OCI-LY3 (cell line): ENCODE measurements at regions not wholly inside any gene's neighbourhood (a gene's known extent, or its start where the extent isn't known, plus 50 kb on each side); places are given as distances from the start of the nearest gene placed in this dataset.
A peak's percentile ranks its signal among the peaks of the same experiment; 100 is the strongest.

Experiments used
- H2AFZ ChIP-seq: fragments of 200-600, 300-600 bp; shearing (Covaris generic); 2 replicates; pipeline ENCODE4 v1.6.0; 2014; ENCODE audit warnings: antibody characterized with exemption, low read depth, low read length
- H3K27ac ChIP-seq: fragments of 200-600, 300-600 bp; sonication (generic); 2 replicates; pipeline ENCODE4 v1.5.1; 2014; ENCODE audit warnings: mild to moderate bottlenecking, low read length, moderate library complexity, mixed read lengths
- H3K27me3 ChIP-seq: fragments of 200-600, 300-600 bp; sonication (generic); 2 replicates; pipeline ENCODE4 v1.6.1; 2014; ENCODE audit warnings: low read depth, low read length, mixed read lengths
- H3K36me3 ChIP-seq: fragments of 200-600, 300-600 bp; sonication (generic); replicated peaks from 2 replicates; pipeline ENCODE3; 2014; ENCODE audit warnings: low read depth, low read length, mixed read lengths
- H3K4me1 ChIP-seq: fragments of 300-600, 200-600 bp; sonication (generic); 2 replicates; pipeline ENCODE4 v1.6.1; 2014; ENCODE audit warnings: low read length, mixed read lengths
- H3K4me2 ChIP-seq: fragments of 200-600, 300-600 bp; sonication (generic); 2 replicates; pipeline ENCODE4 v1.6.1; 2014; ENCODE audit warnings: low read length, mixed read lengths
- H3K4me3 ChIP-seq: fragments of 300-600, 200-600 bp; sonication (generic); 2 replicates; pipeline ENCODE4 v1.5.1; 2014; ENCODE audit warnings: antibody characterized with exemption, mild to moderate bottlenecking, low read length, moderate library complexity
- H3K79me2 ChIP-seq: fragments of 300-600, 200-600 bp; shearing (Covaris generic); 2 replicates; pipeline ENCODE4 v1.6.1; 2014; ENCODE audit warnings: mild to moderate bottlenecking, low read length, mixed read lengths
- H3K9ac ChIP-seq: fragments of 300-600, 200-600 bp; shearing (Covaris generic); 2 replicates; pipeline ENCODE4 v1.6.0; 2014; ENCODE audit warnings: mild to moderate bottlenecking, low read length, moderate library complexity
- H3K9me3 ChIP-seq: fragments of 200-600, 300-600 bp; shearing (Covaris generic); 2 replicates; pipeline ENCODE4 v1.6.1; 2014; ENCODE audit warnings: low read length, mixed read lengths; ENCODE audit not compliant: insufficient read depth
- H4K20me1 ChIP-seq: fragments of 200-600, 300-600 bp; sonication (generic); 2 replicates; pipeline ENCODE4 v1.6.1; 2016; ENCODE audit warnings: low read length, mixed read lengths; ENCODE audit not compliant: insufficient read depth
- CTCF ChIP-seq: fragments of 200-600, 300-600 bp; sonication (generic); IDR thresholded peaks from 2 replicates; pipeline ENCODE4 v1.5.1; 2014; ENCODE audit warnings: antibody characterized with exemption, low read length, low read depth
- EZH2phosphoT487 ChIP-seq: fragments of 200-600 bp; shearing (Covaris generic); IDR thresholded peaks from 2 replicates; pipeline ENCODE4 v1.6.1; 2018; ENCODE audit warnings: antibody characterized with exemption, mixed run types, low read depth

- H3K27ac ChIP-seq, result peak overlapping the region; percentile 94
- H3K4me2 ChIP-seq, result peak overlapping the region; percentile 84
- H3K36me3 ChIP-seq, result no peaks in the 10 kb centered on the region
- H3K79me2 ChIP-seq, result peaks cover 9% of the 10 kb centered on the region; the same call in 1 of the 2 replicates
- peak overlapping the region; percentile 95 for H3K4me3 ChIP-seq
- no peaks in the 10 kb centered on the region for H3K27me3 ChIP-seq
- no peak overlapping the region for H2AFZ ChIP-seq
- no peak for TF ChIP-seq CTCF
- no peak for TF ChIP-seq EZH2phosphoT487
- H3K9me3 ChIP-seq, result no peaks in the 10 kb centered on the region
- peak overlapping the region; percentile 90 for H3K9ac ChIP-seq
- H4K20me1 ChIP-seq, result no peaks in the 10 kb centered on the region
- peaks cover 50% of the 10 kb centered on the region for H3K4me1 ChIP-seq
These were observed 299.1 kb downstream of the RRAGC start for GRCh38 chr1:38560457-38560856.

GRCh38 chr1:38559446-38560165 is 300.0 kb downstream of the RRAGC start:
- H3K4me2 ChIP-seq, result peak overlapping the region; percentile 84
- peak overlapping the region; percentile 95 for H3K4me3 ChIP-seq
- no peaks in the 10 kb centered on the region for H3K36me3 ChIP-seq
- no peaks in the 10 kb centered on the region for H3K9me3 ChIP-seq
- H3K27ac ChIP-seq, result peak overlapping the region; percentile 94
- no peaks in the 10 kb centered on the region for H4K20me1 ChIP-seq
- peaks cover 9% of the 10 kb centered on the region; the same call in 1 of the 2 replicates for H3K79me2 ChIP-seq
- no peaks in the 10 kb centered on the region for H3K27me3 ChIP-seq
- H2AFZ ChIP-seq, result peak overlapping the region; percentile 50; the same call in 1 of the 2 replicates
- H3K4me1 ChIP-seq, result peaks cover 53% of the 10 kb centered on the region
- H3K9ac ChIP-seq, result peak overlapping the region; percentile 90
- TF ChIP-seq CTCF (no peak), EZH2phosphoT487 (no peak)

- Histone ChIP-seq H3K79me2 (peaks cover 9% of the 10 kb centered on the region; the same call in 1 of the 2 replicates), H3K4me1 (peaks cover 57% of the 10 kb centered on the region), H3K4me3 (peak overlapping the region; percentile 95), H3K4me2 (peak overlapping the region; percentile 84), H3K9ac (peak overlapping the region; percentile 90), H4K20me1 (no peaks in the 10 kb centered on the region), H3K27ac (peak overlapping the region; percentile 94), H3K36me3 (no peaks in the 10 kb centered on the region), H3K27me3 (no peaks in the 10 kb centered on the region), H2AFZ (peak overlapping the region; percentile 31; the same call in 1 of the 2 replicates), H3K9me3 (no peaks in the 10 kb centered on the region)
- TF ChIP-seq CTCF, result peak; percentile 24
- peak; percentile 51; the same call in 1 of the 2 replicates for TF ChIP-seq EZH2phosphoT487
These were observed 300.8 kb downstream of the RRAGC start for GRCh38 chr1:38558500-38559445.

GRCh38 chr1:38558055-38558454 is 301.5 kb downstream of the RRAGC start:
- H3K4me2 ChIP-seq, result peak overlapping the region; percentile 84

More at GRCh38 chr1:38558055-38558454, 301.5 kb downstream of the RRAGC start:
- Histone ChIP-seq H3K27me3 (no peaks in the 10 kb centered on the region), H3K36me3 (no peaks in the 10 kb centered on the region), H3K27ac (peak overlapping the region; percentile 94), H3K4me3 (peak overlapping the region; percentile 95), H3K9me3 (no peaks in the 10 kb centered on the region), H2AFZ (no peak overlapping the region), H3K79me2 (peaks cover 9% of the 10 kb centered on the region; the same call in 1 of the 2 replicates), H3K9ac (peak overlapping the region; percentile 90; the same call in 1 of the 2 replicates), H3K4me1 (peaks cover 57% of the 10 kb centered on the region), H4K20me1 (no peaks in the 10 kb centered on the region)
- TF ChIP-seq CTCF, result no peak
- TF ChIP-seq EZH2phosphoT487, result no peak
